SK-N-SH (cell line): ENCODE measurements at regions not wholly inside any gene's neighbourhood (a gene's known extent, or its start where the extent isn't known, plus 50 kb on each side); places are given as distances from the start of the nearest gene placed in this dataset.

Source experiments
- CTCF ChIA-PET: fragments of 300-600, 350-600 bp; formaldehyde crosslinking; extraction: SDS; loops from one replicate; lab custom pipeline; 2021; lab: Yijun Ruan, JAX
- POLR2A ChIA-PET: fragments of 350-600 bp; sonication (Branson Sonifier 250); formaldehyde crosslinking; extraction: SDS; loops from one replicate; lab custom pipeline; 2020; ENCODE audit warnings: antibody characterized with exemption, inconsistent platforms; lab: Yijun Ruan, JAX
- DNase-seq: peaks from one replicate; pipeline ENCODE4 v3.0.0; 2012
- H2AFZ ChIP-seq: fragments of 200-600 bp; sonication (generic); 2 replicates; pipeline ENCODE4 v1.8.1; 2016; ENCODE audit warnings: antibody characterized with exemption, mild to moderate bottlenecking, low read depth
- H3F3A ChIP-seq: fragments of 200-600 bp; sonication (generic); replicated peaks from 2 replicates; pipeline ENCODE3; 2016; ENCODE audit warnings: antibody characterized with exemption, mild to moderate bottlenecking; ENCODE audit not compliant: insufficient read depth
- H3K27ac ChIP-seq, 2 experiments: fragments of 200-500 bp in 1 of 2; fragments of 200-600 bp in 1 of 2; sonication (Bioruptor generic) in 1 of 2; sonication (generic), shearing (Covaris generic) in 1 of 2; 2 replicates each; pipeline versions ENCODE4 v1.5.1 to v1.6.1; 2014 to 2016; ENCODE audit warnings: low read depth in 2 of 2, inconsistent platforms in 1 of 2, low read length in 1 of 2, mild to moderate bottlenecking in 1 of 2, mixed read lengths in 1 of 2
- H3K27me3 ChIP-seq: fragments of 200-600 bp; sonication (generic), shearing (Covaris generic); 2 replicates; pipeline ENCODE4 v1.6.1; 2016; ENCODE audit warnings: mixed run types; ENCODE audit not compliant: insufficient read depth
- H3K36me3 ChIP-seq, 2 experiments: fragments of 200-500 bp in 1 of 2; fragments of 200-600 bp in 1 of 2; sonication (Bioruptor generic) in 1 of 2; sonication (generic) in 1 of 2; replicated peaks in 1 of 2; 2 replicates each; pipeline versions ENCODE3 to v1.5.1; 2014 to 2016; ENCODE audit warnings: low read length in 1 of 2, mild to moderate bottlenecking in 1 of 2; ENCODE audit not compliant: insufficient read depth in 2 of 2, control insufficient read depth in 1 of 2
- H3K4me1 ChIP-seq, 2 experiments: fragments of 200-500 bp in 1 of 2; fragments of 200-600 bp in 1 of 2; sonication (Bioruptor generic) in 1 of 2; sonication (generic), shearing (Covaris generic) in 1 of 2; 2 replicates each; pipeline versions ENCODE4 v1.5.1 to v1.6.1; 2014 to 2016; ENCODE audit warnings: low read depth in 1 of 2, low read length in 1 of 2, mixed run types in 1 of 2; ENCODE audit not compliant: insufficient read depth in 2 of 2, control insufficient read depth in 1 of 2
- H3K4me2 ChIP-seq: fragments of 200-600 bp; sonication (generic), shearing (Covaris generic); 2 replicates; pipeline ENCODE4 v1.6.1; 2017; ENCODE audit warnings: mixed run types
- H3K4me3 ChIP-seq, 2 experiments: fragments of 200-500 bp in 1 of 2; fragments of 200-600 bp in 1 of 2; sonication (Bioruptor generic) in 1 of 2; sonication (generic), shearing (Covaris generic) in 1 of 2; 2 replicates each; pipeline versions ENCODE4 v1.5.1 to v1.8.1; 2014 to 2016; ENCODE audit warnings: low read depth in 2 of 2, inconsistent platforms in 1 of 2, low read length in 1 of 2, mild to moderate bottlenecking in 1 of 2, mixed read lengths in 1 of 2, moderate library complexity in 1 of 2
- H3K79me2 ChIP-seq: fragments of 200-600 bp; sonication (generic); 2 replicates; pipeline ENCODE4 v1.8.1; 2017; ENCODE audit warnings: mild to moderate bottlenecking; ENCODE audit not compliant: insufficient read depth
- H3K9ac ChIP-seq: fragments of 200-600 bp; sonication (generic); 2 replicates; pipeline ENCODE4 v1.6.1; 2017; ENCODE audit warnings: mixed run types
- H3K9me2 ChIP-seq: fragments of 200-600 bp; sonication (generic); 2 replicates; pipeline ENCODE4 v1.6.1; 2017; ENCODE audit warnings: mixed run types
- H3K9me3 ChIP-seq: fragments of 200-600 bp; sonication (generic); 2 replicates; pipeline ENCODE4 v1.6.1; 2017; ENCODE audit warnings: mixed run types, mild to moderate bottlenecking, moderate library complexity
- H4K20me1 ChIP-seq: fragments of 200-600 bp; sonication (generic); 2 replicates; pipeline ENCODE4 v1.6.1; 2017; ENCODE audit warnings: mild to moderate bottlenecking, mixed run types; ENCODE audit not compliant: insufficient read depth
- CHD2 ChIP-seq: fragments of 150-350 bp; IDR thresholded peaks from 2 replicates; pipeline ENCODE4 v1.6.1; 2018; ENCODE audit warnings: low read length; ENCODE audit not compliant: partially characterized antibody
- ELF1 ChIP-seq: IDR thresholded peaks from 2 replicates; pipeline ENCODE4 v1.4.0; 2012
- FOSL2 ChIP-seq: IDR thresholded peaks from 2 replicates; pipeline ENCODE4 v1.4.0; 2012; ENCODE audit warnings: low read depth, mild to moderate bottlenecking, moderate library complexity, borderline replicate concordance
- FOXJ3 ChIP-seq: sonication (generic); formaldehyde crosslinking; IDR thresholded peaks from 2 replicates; pipeline ENCODE4 v1.5.1; 2020; ENCODE audit warnings: mild to moderate bottlenecking, missing genetic modification reagents
- FOXM1 ChIP-seq: IDR thresholded peaks from 2 replicates; pipeline ENCODE4 v1.4.0; 2012; ENCODE audit warnings: low read depth, mild to moderate bottlenecking
- GATA2 ChIP-seq: sonication (generic); formaldehyde crosslinking; IDR thresholded peaks from 2 replicates; pipeline ENCODE4 v1.5.0; 2020; ENCODE audit warnings: mild to moderate bottlenecking, missing genetic modification reagents
- MEF2A ChIP-seq: IDR thresholded peaks from 2 replicates; pipeline ENCODE4 v1.4.0; 2012; ENCODE audit warnings: low read depth, borderline replicate concordance
- MXI1 ChIP-seq: IDR thresholded peaks from 2 replicates; pipeline ENCODE4 v1.6.1; 2012; ENCODE audit warnings: mild to moderate bottlenecking, low read depth, low read length, improper control_type of control experiment
- NFIC ChIP-seq: IDR thresholded peaks from 2 replicates; pipeline ENCODE4 v1.4.0; 2012; ENCODE audit warnings: borderline replicate concordance
- TAF1 ChIP-seq: IDR thresholded peaks from 2 replicates; pipeline ENCODE4 v1.6.1; 2012; ENCODE audit warnings: low read depth, mild to moderate bottlenecking, low read length, moderate library complexity, borderline replicate concordance
- TCF12 ChIP-seq: IDR thresholded peaks from 2 replicates; pipeline ENCODE4 v1.4.0; 2012
- TEAD4 ChIP-seq: IDR thresholded peaks from 2 replicates; pipeline ENCODE4 v1.4.0; 2012; ENCODE audit warnings: mild to moderate bottlenecking, borderline replicate concordance; ENCODE audit not compliant: insufficient read depth
- WGBS: methylation state at CpG from one replicate; pipeline ENCODE4 v1.1.6; 2017; ENCODE audit warnings: low lambda C conversion rate; 5-methylcytosine and 5-hydroxymethylcytosine counted together
- TF ChIP-seq, protein P1 (sequence below): IDR thresholded peaks from 2 replicates; pipeline ENCODE4 v1.4.0; 2012; ENCODE audit warnings: low read depth, borderline replicate concordance
- TF ChIP-seq, protein P2 (sequence below): fragments of 150-350 bp; IDR thresholded peaks from 2 replicates; pipeline ENCODE4 v1.6.1; 2016; ENCODE audit warnings: mild to moderate bottlenecking, low read depth, low read length

DNA sequence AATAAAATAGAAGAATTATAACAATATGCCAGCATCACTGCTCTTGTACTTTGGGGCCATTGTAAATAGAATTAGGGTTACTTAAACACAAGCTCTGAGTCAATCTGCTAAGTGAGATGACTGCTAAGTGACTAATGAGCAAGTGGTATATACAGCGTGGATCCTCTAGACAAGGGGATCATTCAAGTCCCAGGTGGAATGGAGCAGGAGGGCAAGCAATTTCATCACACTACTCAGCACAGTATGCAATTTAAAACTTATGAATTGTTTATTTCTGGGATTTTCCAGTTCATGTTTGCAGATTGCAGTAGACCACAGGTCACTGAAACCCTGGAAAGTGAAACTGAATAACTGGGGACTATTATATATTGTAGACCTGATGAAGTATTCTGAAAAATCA lies 235.3 kb downstream of the BTBD3 start:
- Histone ChIP-seq H3K27me3 (no peaks in the 10 kb centered on the region), H3K27ac (no peak overlapping the region), H3F3A (no peaks in the 10 kb centered on the region), H3K9me2 (no peaks in the 10 kb centered on the region), H3K4me3 (no peak overlapping the region), H3K36me3 (no peaks in the 10 kb centered on the region), H2AFZ (no peak overlapping the region), H4K20me1 (no peaks in the 10 kb centered on the region), H3K79me2 (no peaks in the 10 kb centered on the region), H3K4me1 (no peaks in the 10 kb centered on the region), H3K9ac (no peak overlapping the region), H3K9me3 (no peaks in the 10 kb centered on the region), H3K4me2 (no peak overlapping the region)
- DNase-seq, result no peak
- CTCF ChIA-PET, result no interaction called here
- 62% methylated on average over 1 of the region's 1 CpG for WGBS
- TF ChIP-seq FOSL2 (no peak), TCF12 (no peak), GATA2 (CRISPR knock-in tag) (no peak), MXI1 (no peak), CHD2 (no peak), ELF1 (no peak), FOXM1 (no peak), TEAD4 (no peak), FOXJ3 (CRISPR knock-in tag) (no peak)
- TF ChIP-seq, protein P1, sequence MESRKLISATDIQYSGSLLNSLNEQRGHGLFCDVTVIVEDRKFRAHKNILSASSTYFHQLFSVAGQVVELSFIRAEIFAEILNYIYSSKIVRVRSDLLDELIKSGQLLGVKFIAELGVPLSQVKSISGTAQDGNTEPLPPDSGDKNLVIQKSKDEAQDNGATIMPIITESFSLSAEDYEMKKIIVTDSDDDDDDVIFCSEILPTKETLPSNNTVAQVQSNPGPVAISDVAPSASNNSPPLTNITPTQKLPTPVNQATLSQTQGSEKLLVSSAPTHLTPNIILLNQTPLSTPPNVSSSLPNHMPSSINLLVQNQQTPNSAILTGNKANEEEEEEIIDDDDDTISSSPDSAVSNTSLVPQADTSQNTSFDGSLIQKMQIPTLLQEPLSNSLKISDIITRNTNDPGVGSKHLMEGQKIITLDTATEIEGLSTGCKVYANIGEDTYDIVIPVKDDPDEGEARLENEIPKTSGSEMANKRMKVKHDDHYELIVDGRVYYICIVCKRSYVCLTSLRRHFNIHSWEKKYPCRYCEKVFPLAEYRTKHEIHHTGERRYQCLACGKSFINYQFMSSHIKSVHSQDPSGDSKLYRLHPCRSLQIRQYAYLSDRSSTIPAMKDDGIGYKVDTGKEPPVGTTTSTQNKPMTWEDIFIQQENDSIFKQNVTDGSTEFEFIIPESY, result no peak
- POLR2A ChIA-PET, result no interaction called here

DNA sequence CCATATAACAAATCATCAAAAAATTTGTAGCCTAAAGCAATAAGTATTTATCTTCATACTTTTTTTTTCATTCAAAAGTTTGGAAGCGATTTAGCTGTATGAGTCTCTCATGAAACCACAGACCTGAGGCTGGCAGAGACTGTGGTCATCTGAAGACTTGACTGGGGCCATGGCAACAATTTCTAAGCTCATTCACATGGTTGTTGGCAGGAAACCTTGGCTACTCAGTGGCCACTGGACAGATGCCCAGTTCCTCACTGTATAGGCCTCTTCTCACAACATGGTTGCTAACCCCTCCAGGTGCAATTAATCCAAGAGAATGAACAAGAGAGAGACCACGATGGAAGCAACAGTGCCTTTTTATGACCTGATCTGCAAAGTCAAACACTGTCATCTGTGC lies 235.9 kb downstream of the BTBD3 start:
- Histone ChIP-seq H3K9me3 (no peaks in the 10 kb centered on the region), H3K4me1 (no peaks in the 10 kb centered on the region), H3F3A (no peaks in the 10 kb centered on the region), H3K79me2 (no peaks in the 10 kb centered on the region), H3K27me3 (no peaks in the 10 kb centered on the region), H3K9me2 (no peaks in the 10 kb centered on the region), H3K9ac (no peak overlapping the region), H3K4me3 (no peak overlapping the region), H3K4me2 (no peak overlapping the region), H4K20me1 (no peaks in the 10 kb centered on the region), H3K36me3 (no peaks in the 10 kb centered on the region), H3K27ac (no peak overlapping the region), H2AFZ (no peak overlapping the region)
- TF ChIP-seq, protein P2, sequence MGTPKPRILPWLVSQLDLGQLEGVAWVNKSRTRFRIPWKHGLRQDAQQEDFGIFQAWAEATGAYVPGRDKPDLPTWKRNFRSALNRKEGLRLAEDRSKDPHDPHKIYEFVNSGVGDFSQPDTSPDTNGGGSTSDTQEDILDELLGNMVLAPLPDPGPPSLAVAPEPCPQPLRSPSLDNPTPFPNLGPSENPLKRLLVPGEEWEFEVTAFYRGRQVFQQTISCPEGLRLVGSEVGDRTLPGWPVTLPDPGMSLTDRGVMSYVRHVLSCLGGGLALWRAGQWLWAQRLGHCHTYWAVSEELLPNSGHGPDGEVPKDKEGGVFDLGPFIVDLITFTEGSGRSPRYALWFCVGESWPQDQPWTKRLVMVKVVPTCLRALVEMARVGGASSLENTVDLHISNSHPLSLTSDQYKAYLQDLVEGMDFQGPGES, result no peak
- TF ChIP-seq ELF1 (no peak), FOXM1 (no peak), CHD2 (no peak), MEF2A (no peak), TAF1 (no peak), MXI1 (no peak), FOXJ3 (CRISPR knock-in tag) (no peak), NFIC (no peak)
- 13% methylated on average over 2 of the region's 2 CpGs for WGBS
- POLR2A ChIA-PET, result no interaction called here
- CTCF ChIA-PET, result interaction anchor here (1.4 kb wide), 1 partner anchor 46 kb away, joined by 3 read pairs; no protein-coding TSS in a partner anchor
- DNase-seq, result no peak
